Fibroblast of pulmonary artery (primary cell): ENCODE measurements at regions not wholly inside any gene's neighbourhood (a gene's known extent, or its start where the extent isn't known, plus 50 kb on each side); places are given as distances from the start of the nearest gene placed in this dataset.
"Not testable (repeated sequence)": the region's sequence is repeated elsewhere in the genome, so short reads cannot be mapped to it uniquely, and the experiment has no call there.

ENCODE experiments used
- DNase-seq: peaks from one replicate; pipeline ENCODE4 v3.0.0-alpha.2; 2010; ENCODE audit warnings: low read depth
- H3K4me3 ChIP-seq: replicated peaks from 2 replicates; pipeline ENCODE4 v1.5.1; 2011; ENCODE audit warnings: low read depth, mild to moderate bottlenecking, control low read depth, low read length, moderate library complexity
- TF ChIP-seq, protein P1 (sequence below): IDR thresholded peaks from 2 replicates; pipeline ENCODE4 v1.5.1; 2011; ENCODE audit warnings: mild to moderate bottlenecking, control low read depth, low read length, inconsistent platforms; ENCODE audit errors: missing control alignments

DNA sequence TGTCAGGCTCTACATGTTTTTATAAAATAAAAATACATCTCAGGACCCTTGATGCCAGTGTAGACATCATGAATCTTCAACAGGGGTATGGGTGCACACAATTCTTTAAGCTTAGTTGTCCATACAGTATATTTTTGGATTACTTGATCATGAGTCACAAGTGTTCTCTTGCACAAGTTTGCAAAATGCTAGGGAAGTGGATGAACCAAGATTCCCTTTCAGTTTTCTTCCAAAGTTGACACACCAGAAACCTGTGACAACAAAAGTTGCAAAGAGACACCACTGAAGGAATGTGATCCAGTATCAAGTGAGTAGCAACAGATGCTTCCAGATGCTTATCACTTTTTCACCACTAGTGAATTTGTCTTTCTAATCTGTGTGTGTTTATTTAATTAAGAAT lies 1021.2 kb downstream of the PCDH7 start:
- peak; percentile 1 for DNase-seq
- no peak overlapping the region for H3K4me3 ChIP-seq
- TF ChIP-seq, protein P1, sequence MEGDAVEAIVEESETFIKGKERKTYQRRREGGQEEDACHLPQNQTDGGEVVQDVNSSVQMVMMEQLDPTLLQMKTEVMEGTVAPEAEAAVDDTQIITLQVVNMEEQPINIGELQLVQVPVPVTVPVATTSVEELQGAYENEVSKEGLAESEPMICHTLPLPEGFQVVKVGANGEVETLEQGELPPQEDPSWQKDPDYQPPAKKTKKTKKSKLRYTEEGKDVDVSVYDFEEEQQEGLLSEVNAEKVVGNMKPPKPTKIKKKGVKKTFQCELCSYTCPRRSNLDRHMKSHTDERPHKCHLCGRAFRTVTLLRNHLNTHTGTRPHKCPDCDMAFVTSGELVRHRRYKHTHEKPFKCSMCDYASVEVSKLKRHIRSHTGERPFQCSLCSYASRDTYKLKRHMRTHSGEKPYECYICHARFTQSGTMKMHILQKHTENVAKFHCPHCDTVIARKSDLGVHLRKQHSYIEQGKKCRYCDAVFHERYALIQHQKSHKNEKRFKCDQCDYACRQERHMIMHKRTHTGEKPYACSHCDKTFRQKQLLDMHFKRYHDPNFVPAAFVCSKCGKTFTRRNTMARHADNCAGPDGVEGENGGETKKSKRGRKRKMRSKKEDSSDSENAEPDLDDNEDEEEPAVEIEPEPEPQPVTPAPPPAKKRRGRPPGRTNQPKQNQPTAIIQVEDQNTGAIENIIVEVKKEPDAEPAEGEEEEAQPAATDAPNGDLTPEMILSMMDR, result no peak

DNA sequence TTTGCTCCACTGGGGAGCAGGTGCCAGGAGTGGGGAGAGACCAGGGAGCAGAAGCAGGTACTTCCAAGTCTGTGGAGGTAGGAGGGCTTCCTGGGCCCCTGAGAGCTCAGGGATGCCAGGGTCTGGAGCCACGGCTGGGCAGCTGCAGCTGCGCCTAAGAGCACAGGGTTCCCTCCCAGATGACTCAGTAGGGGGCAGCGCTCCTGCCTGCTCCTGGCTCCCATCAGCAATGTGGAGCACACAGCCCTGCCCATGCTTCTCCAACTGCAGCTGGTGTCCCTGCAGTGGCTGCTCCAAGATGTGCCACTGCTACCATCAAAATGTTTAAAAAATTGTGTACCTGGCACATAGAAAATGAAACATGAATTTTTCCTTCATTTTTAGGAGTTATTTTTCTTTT lies 1028.2 kb downstream of the PCDH7 start:
- TF ChIP-seq, protein P1, result no peak
- no peak for DNase-seq
- H3K4me3 ChIP-seq, result no peak overlapping the region

DNA sequence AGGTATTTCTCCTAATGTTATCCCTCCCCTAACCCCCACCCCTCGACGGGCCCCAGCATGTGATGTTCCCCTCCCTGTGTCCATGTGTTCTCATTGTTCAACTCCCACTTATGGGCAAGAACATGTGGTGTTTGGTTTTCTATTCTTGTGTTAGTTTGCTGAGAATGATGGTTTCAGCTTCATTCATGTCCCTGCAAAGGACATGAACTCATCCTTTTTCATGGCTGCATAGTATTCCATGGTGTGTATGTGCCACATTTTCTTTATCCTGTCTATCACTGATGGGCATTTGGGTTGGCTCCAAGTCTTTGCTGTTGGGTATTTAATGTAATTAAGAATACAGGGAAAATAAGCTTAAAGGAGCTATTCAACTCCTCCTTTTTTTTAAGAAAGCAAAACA lies 1030.4 kb downstream of the PCDH7 start:
- not testable (repeated sequence) for H3K4me3 ChIP-seq, DNase-seq

DNA sequence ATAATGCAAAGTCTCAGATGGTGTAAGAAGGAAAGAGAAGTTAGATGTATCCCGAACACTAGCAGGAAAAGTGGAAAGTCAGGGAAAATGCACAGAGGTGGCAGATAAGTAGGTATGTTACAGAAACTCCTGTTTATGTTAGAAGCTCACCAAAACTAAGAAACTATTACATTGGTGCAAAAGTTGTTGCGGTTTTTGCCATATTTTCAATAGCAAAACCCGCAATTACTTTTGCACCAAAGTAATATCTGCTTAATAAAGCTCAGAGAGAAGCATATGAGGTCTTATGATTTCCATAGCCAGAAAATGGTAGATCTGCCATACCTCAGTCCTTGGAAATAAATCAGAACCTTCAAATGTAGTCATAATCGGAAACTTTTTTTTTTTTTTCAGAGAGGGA lies 1035.6 kb downstream of the PCDH7 start:
- H3K4me3 ChIP-seq, result no peak overlapping the region
- no peak for DNase-seq
- TF ChIP-seq, protein P1, result no peak

DNA sequence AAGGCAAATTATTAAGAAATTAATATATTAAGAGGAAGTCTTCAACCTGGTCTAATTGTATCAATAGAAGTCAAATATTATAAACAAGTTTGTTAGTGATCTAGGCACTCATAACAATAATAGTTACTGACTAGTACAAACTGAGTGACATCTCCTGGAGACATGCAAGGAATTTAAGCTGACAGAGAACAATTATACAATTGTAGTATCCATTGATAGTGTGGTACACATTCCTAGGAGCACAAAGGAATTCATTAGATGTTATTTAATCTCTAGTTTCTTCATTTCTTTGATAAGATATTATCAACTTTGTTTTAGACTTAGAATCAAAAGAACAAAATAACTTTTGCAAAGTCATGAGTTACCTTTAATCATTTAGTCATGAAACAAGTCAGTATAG lies 1048.6 kb downstream of the PCDH7 start:
- H3K4me3 ChIP-seq, result no peak overlapping the region
- no peak for DNase-seq
- TF ChIP-seq, protein P1, result no peak

DNA sequence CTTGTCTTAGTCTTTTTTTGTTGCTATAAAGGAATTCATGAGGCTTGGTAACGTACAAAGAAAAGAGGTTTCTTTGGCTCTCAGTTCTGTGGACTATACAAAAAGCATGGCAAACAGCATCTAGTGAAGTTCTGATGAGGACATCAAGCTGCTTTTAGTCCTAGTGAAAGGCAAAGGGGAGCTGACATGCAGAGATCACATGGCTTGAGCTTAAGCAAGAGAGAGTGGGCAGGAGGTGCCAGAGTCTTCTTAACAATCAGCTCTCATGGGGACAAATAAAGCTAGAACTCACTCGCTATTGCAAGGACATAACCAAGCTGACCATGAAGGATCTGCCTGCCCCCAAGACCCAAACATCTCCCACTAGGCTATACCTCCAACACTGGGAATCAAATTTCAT lies 1063.1 kb downstream of the PCDH7 start:
- no peak for DNase-seq
- no peak overlapping the region for H3K4me3 ChIP-seq
- TF ChIP-seq, protein P1, result no peak

DNA sequence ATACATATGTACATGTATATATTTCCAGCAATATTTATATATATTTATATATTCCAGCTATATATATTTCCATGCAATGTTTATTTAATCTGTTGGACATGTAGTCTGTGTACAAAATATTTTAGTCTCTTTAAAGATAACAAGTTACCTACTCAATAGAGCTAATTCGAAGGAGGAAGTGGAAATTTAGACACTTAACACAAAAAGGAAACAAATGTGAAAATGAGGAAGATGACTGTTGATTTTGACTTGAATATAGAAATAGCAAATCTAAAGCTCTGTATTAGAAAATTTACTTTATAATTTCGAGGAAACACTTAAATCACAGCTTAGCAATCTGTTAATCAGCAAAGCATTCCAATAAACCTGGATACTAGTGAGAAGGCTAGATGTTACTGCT lies 1064.4 kb downstream of the PCDH7 start:
- TF ChIP-seq, protein P1, result no peak
- DNase-seq, result no peak
- no peak overlapping the region for H3K4me3 ChIP-seq

DNA sequence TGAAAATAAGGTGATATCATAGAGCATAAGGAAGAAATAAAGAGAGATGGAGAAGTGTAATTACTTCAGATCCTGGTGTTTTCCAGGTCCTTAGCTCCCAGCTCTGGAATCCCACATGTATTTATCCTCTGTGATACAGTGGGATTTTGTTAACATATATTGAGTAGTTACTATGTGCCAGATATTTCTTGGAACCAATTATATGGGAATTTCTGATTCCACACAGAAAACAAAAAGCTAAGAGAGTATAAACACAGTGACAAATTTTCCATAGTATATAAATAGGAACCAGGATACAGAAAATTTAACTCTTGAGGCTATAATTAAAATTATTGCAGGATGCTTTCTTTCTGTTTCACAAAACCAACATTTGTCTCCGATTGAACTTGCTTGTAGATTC lies 1067.5 kb downstream of the PCDH7 start:
- no peak overlapping the region for H3K4me3 ChIP-seq
- no peak for DNase-seq
- TF ChIP-seq, protein P1, result no peak
